Right lobe of liver (tissue), 6 donors: ENCODE measurements at regions not wholly inside any gene's neighbourhood (a gene's known extent, or its start where the extent isn't known, plus 50 kb on each side); places are given as distances from the start of the nearest gene placed in this dataset.
A peak's percentile ranks its signal among the peaks of the same experiment; 100 is the strongest.

Experiments
- ATAC-seq, 4 donors: fragments of 200-7000 bp; cut with Tn5 transposase; one replicate each; pipeline ENCODE4 v1.9.1; 2020; ENCODE audit warnings: mild to moderate bottlenecking in 4 of 4, moderate library complexity in 4 of 4
- DNase-seq, 3 donors: peaks; one replicate each; pipeline ENCODE4 v3.0.0-alpha.2; 2020
- H3K27ac ChIP-seq, 3 donors: fragments of 200-600 bp; one replicate each; pipeline ENCODE4 v1.8.0; 2022
- H3K27me3 ChIP-seq, 2 donors: fragments of 200-600 bp; one replicate each; pipeline ENCODE4 v1.8.0; 2022
- H3K36me3 ChIP-seq, 4 donors: fragments of 200-600 bp; sonication (generic) in 1 of 4; one replicate each; pipeline versions ENCODE4 v1.5.1 to v1.8.0; 2017 to 2022; ENCODE audit warnings: control low read depth in 1 of 4
- H3K4me1 ChIP-seq, 4 donors: fragments of 200-600 bp; sonication (generic) in 1 of 4; one replicate each; pipeline versions ENCODE4 v1.5.1 to v1.8.0; 2017 to 2022; ENCODE audit warnings: control low read depth in 1 of 4
- H3K4me3 ChIP-seq, 3 donors: fragments of 200-600 bp; one replicate each; pipeline ENCODE4 v1.8.0; 2022
- H3K9me3 ChIP-seq, 4 donors: fragments of 200-600 bp; sonication (generic) in 1 of 4; one replicate each; pipeline versions ENCODE4 v1.5.1 to v1.8.0; 2017 to 2022; ENCODE audit warnings: control low read depth in 1 of 4
- CTCF ChIP-seq, 4 donors: fragments of 200-600 bp in 3 of 4; fragments of 450-650 bp in 1 of 4; IDR thresholded peaks; one replicate each; pipeline versions ENCODE4 v1.5.1 to v1.8.0; 2016 to 2022; ENCODE audit warnings: antibody characterized with exemption in 4 of 4, mild to moderate bottlenecking in 2 of 4
- POLR2A ChIP-seq: fragments of 450-650 bp; IDR thresholded peaks from one replicate; pipeline ENCODE4 v1.6.1; 2017; ENCODE audit warnings: antibody characterized with exemption, mild to moderate bottlenecking
- WGBS: methylation state at CpG from one replicate; pipeline ENCODE4 v1.1.6; 2018; ENCODE audit warnings: low coverage, low lambda C conversion rate; ENCODE audit not compliant: insufficient coverage; ENCODE audit errors: missing lambda C conversion rate; 5-methylcytosine and 5-hydroxymethylcytosine counted together
- intact Hi-C, 2 donors: fragments of 100-400 bp; cut with DNase I; formaldehyde crosslinking; loops; one replicate each; pipeline versions ENCODE4 v1.11.2 to v1.14.1; 2022
- donor health status: DM: no; HTN: yes; CAD: no.
- donor health status: DM: no; HTN: no; CAD: no.
- donor health status: DM: no; HTN: no; CAD: no.
- donor health status: DM: no; HTN: yes; CAD: no.
- donor health status: DM: no; HTN: yes; CAD: no.

DNA sequence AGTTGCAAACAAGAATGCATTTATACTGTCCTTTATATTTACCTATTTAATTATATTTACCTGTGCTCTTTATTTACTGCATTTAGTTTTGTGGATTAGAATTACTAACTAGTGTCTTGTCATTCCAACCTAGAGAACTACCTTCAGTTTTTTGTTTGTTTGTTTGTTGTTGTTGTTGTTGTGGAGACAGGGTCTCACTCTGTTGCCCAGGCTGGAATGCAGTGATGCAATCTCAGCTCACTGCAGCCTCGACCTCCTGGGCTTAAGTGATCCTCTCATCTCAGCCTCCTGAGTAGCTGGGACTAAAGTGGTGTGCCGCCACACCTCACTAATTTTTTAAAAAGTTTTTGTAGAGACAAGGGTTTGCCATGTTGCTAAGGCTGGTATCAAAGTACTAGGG lies 156.4 kb upstream of the AKR1E2 start:
- 63% methylated on average over 1 of the region's 2 CpGs for WGBS
- intact Hi-C loops, result no loop called here
- Histone ChIP-seq H3K27ac (no peak overlapping the region), H3K27me3 (no peaks in the 10 kb centered on the region), H3K36me3 (no peaks in the 10 kb centered on the region), H3K9me3 (no peaks in the 10 kb centered on the region), H3K4me1 (peaks cover 0 to 7% (median 0%) of the 10 kb centered on the region in 4 donors), H3K4me3 (no peak overlapping the region)
- ATAC-seq (no peak), DNase-seq (no peak)
- TF ChIP-seq CTCF (IDR thresholded peaks at IDR 0.05) (no peak), POLR2A (no peak)

GRCh38 chr10:4663162-4663992 lies 162.6 kb upstream of the AKR1E2 start:
- ATAC-seq (peak; percentile 62 to 83 (median 77)), DNase-seq (peak in 2 of 3 donors; percentile 33 to 71)
- intact Hi-C loops, result no loop called here
- H3K36me3 ChIP-seq, result no peaks in the 10 kb centered on the region
- H3K27ac ChIP-seq, result peak overlapping the region; percentile 31 to 80 (median 75)
- TF ChIP-seq CTCF (IDR thresholded peaks at IDR 0.05) (no peak), POLR2A (peak; percentile 60)
- no peak overlapping the region for H3K4me3 ChIP-seq
- H3K4me1 ChIP-seq, result peaks cover 0 to 29% (median 9%) of the 10 kb centered on the region in 4 donors
- H3K9me3 ChIP-seq, result no peaks in the 10 kb centered on the region
- 33% methylated on average over 9 of the region's 9 CpGs for WGBS
- H3K27me3 ChIP-seq, result no peaks in the 10 kb centered on the region

DNA sequence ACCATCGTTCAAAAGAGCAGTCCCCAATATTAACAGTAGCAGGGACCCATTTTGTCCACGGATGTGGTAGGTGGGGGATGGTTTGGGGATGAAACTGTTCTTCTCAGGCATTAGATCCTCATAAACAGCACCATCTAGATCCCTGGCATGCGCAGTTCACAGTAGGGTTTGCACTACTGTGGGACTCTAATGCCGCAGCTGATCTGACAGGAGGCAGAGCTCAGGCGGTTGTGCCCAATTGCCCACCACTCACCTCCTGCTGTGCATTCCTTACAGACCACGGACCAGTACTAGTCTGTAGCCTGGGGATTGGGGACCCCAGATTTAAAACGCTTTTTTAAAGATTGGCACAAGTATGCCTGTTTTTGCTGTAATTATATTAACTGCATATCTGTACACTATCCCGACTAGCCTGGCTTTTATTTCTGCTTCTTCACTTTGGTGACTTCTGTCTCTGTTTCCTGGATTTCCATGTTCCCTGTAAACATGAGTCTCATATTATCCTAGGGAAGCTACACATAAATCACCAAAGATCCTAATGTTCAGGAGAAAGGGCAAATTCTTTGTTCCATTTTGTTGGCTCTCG lies 163.3 kb upstream of the AKR1E2 start:
- intact Hi-C loops, result no loop called here

More for the DNA sequence above, 163.3 kb upstream of the AKR1E2 start:
- peak overlapping the region; percentile 31 to 80 (median 75) for H3K27ac ChIP-seq
- H3K4me1 ChIP-seq, result peaks cover 0 to 29% (median 10%) of the 10 kb centered on the region in 4 donors
- TF ChIP-seq CTCF (IDR thresholded peaks at IDR 0.05) (no peak), POLR2A (no peak)
- WGBS, result 29% methylated on average over 4 of the region's 9 CpGs
- no peak overlapping the region for H3K4me3 ChIP-seq
- no peaks in the 10 kb centered on the region for H3K36me3 ChIP-seq
- DNase-seq (no peak), ATAC-seq (peak in 1 of 4 donors; percentile 3)
- H3K9me3 ChIP-seq, result no peaks in the 10 kb centered on the region
- H3K27me3 ChIP-seq, result no peaks in the 10 kb centered on the region
